ENCODE measurements at regions not wholly inside any gene's neighbourhood (a gene's known extent, or its start where the extent isn't known, plus 50 kb on each side); places are given as distances from the start of the nearest gene placed in this dataset.

- TF ChIP-seq CTBP1 (IDR thresholded peaks at IDR 0.05; ENCODE audit: borderline replicate concordance) = no peak
- no peak for TF ChIP-seq TARDBP (IDR thresholded peaks at IDR 0.05)
- no peak for TF ChIP-seq FOXA1 (IDR thresholded peaks at IDR 0.05)
- no peak for TF ChIP-seq FOXM1 (IDR thresholded peaks at IDR 0.05; ENCODE audit: borderline replicate concordance)
- TF ChIP-seq, protein P1, sequence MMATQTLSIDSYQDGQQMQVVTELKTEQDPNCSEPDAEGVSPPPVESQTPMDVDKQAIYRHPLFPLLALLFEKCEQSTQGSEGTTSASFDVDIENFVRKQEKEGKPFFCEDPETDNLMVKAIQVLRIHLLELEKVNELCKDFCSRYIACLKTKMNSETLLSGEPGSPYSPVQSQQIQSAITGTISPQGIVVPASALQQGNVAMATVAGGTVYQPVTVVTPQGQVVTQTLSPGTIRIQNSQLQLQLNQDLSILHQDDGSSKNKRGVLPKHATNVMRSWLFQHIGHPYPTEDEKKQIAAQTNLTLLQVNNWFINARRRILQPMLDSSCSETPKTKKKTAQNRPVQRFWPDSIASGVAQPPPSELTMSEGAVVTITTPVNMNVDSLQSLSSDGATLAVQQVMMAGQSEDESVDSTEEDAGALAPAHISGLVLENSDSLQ (IDR thresholded peaks at IDR 0.05) = no peak
- no peak for TF ChIP-seq SUZ12 (IDR thresholded peaks at IDR 0.05)
These were observed 337.1 kb downstream of the MAF start for GRCh38 chr16:79263425-79263824.

Measured in HEK293T (cell line).